GM12875 (cell line): ENCODE measurements at regions not wholly inside any gene's neighbourhood (a gene's known extent, or its start where the extent isn't known, plus 50 kb on each side); places are given as distances from the start of the nearest gene placed in this dataset.

Experiments used
- H3K4me3 ChIP-seq: one replicate; pipeline ENCODE4 v1.5.1; 2011; ENCODE audit warnings: low read depth, low read length, control low read depth
- CTCF ChIP-seq: IDR thresholded peaks from 2 replicates; pipeline ENCODE4 v1.5.1; 2011; ENCODE audit warnings: low read depth, mild to moderate bottlenecking, control low read depth, inconsistent platforms, low read length, moderate library complexity, borderline replicate concordance; ENCODE audit not compliant: insufficient read depth

- TF ChIP-seq CTCF = no peak
- no peak overlapping the region for H3K4me3 ChIP-seq
Observed at GRCh38 chr6:12602342-12602741, 114.2 kb upstream of the PHACTR1 start.

- no peak overlapping the region for H3K4me3 ChIP-seq
- peak; percentile 37; the same call in 1 of the 2 replicates for TF ChIP-seq CTCF
Observed at GRCh38 chr6:12602951-12603672, 113.5 kb upstream of the PHACTR1 start.

- H3K4me3 ChIP-seq = no peak overlapping the region
- no peak for TF ChIP-seq CTCF
Observed at GRCh38 chr6:12603673-12604049, 112.9 kb upstream of the PHACTR1 start.

DNA sequence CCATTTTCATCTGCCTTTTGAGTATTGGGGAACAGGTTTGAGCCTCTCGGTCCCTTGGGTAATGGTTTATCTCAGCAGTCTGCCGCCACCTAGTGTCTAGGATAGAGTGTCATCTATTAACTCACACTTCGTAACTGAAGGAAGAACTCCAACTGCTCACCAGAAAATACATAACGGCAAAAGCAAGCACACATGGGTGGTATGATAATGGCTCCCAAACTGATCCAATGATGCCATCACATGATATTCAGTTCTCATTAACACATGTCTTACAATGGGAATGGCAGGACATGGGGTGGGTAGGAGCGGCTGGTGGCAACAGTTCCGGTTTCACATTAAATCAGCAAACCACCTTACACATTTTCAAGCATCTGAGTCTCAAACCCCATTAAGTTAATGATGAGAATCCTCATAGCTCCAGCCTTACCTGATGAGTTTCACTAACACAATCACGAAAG, 110.7 kb upstream of the PHACTR1 start:
- TF ChIP-seq CTCF = peak; percentile 68
- no peak overlapping the region for H3K4me3 ChIP-seq

- TF ChIP-seq CTCF = no peak
- H3K4me3 ChIP-seq = no peak overlapping the region
Observed at GRCh38 chr6:12606616-12607015, 110.0 kb upstream of the PHACTR1 start.

DNA sequence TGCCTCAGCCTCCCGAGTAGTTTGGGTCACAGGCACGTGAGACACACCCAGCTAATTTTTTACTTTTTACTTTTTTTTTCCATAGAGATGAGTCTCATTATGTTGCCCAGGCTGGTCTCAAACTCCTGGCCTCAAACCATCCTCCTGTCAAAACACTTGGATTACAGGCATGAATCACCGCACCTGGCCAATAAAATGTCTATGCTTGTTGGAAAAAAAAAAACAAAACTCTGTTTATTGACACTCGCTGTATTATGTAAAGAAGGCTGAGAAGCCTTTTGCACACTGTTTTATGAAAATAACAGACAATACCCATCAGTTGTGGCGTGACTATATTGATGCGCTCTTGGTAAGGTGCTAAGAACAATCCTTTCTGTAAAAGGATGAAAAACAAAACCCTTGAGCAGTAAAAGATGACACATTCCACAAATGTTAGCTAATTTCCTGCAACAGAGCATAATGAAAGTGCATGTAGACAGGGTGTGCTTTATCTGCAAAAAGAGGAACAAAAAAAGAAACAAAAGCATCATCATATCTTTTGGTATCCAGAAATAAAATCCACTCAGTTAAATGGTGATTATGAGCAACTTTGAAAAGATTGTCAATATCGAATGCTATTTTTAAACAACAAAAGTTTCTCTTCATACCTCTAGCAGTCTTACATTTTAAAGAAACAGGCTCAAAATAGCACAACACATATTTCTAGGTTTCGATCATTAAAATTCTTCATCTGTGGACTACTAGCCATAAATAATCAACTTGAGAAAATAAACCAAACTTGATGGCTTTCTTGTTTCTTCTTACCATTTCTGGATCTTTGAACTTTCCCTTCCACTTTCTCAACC, 108.3 kb upstream of the PHACTR1 start:
- no peak overlapping the region for H3K4me3 ChIP-seq
- TF ChIP-seq CTCF = no peak
